ENCODE measurements at regions not wholly inside any gene's neighbourhood (a gene's known extent, or its start where the extent isn't known, plus 50 kb on each side); places are given as distances from the start of the nearest gene placed in this dataset.

GRCh38 chr2:160934991-160935390, 225.2 kb upstream of the TANK start:
- Histone ChIP-seq H3K4me3 (ENCODE audit: low read length) (no peak overlapping the region), H3K4me1 (ENCODE audit: insufficient read depth, low read length) (no peaks in the 10 kb centered on the region), H3K27me3 (ENCODE audit: insufficient read depth, low read length) (no peaks in the 10 kb centered on the region), H3K9me3 (ENCODE audit: low read depth, low read length) (no peaks in the 10 kb centered on the region)

GRCh38 chr2:160936044-160936806, 224.0 kb upstream of the TANK start:
- no peaks in the 10 kb centered on the region for H3K4me1 ChIP-seq (ENCODE audit: insufficient read depth, low read length)
- no peak overlapping the region for H3K4me3 ChIP-seq (ENCODE audit: low read length)
- no peaks in the 10 kb centered on the region for H3K9me3 ChIP-seq (ENCODE audit: low read depth, low read length)
- no peaks in the 10 kb centered on the region for H3K27me3 ChIP-seq (ENCODE audit: insufficient read depth, low read length)

- H3K9me3 ChIP-seq (ENCODE audit: low read depth, low read length) = no peaks in the 10 kb centered on the region
- no peaks in the 10 kb centered on the region for H3K27me3 ChIP-seq (ENCODE audit: insufficient read depth, low read length)
- no peaks in the 10 kb centered on the region for H3K4me1 ChIP-seq (ENCODE audit: insufficient read depth, low read length)
- no peak overlapping the region for H3K4me3 ChIP-seq (ENCODE audit: low read length)
These were observed 220.0 kb upstream of the TANK start for GRCh38 chr2:160940271-160940670.

GRCh38 chr2:160940699-160941098, 219.5 kb upstream of the TANK start:
- Histone ChIP-seq H3K4me1 (ENCODE audit: insufficient read depth, low read length) (no peaks in the 10 kb centered on the region), H3K9me3 (ENCODE audit: low read depth, low read length) (no peaks in the 10 kb centered on the region), H3K4me3 (ENCODE audit: low read length) (no peak overlapping the region), H3K27me3 (ENCODE audit: insufficient read depth, low read length) (no peaks in the 10 kb centered on the region)

GRCh38 chr2:160941290-160941846, 218.9 kb upstream of the TANK start:
- no peaks in the 10 kb centered on the region for H3K9me3 ChIP-seq (ENCODE audit: low read depth, low read length)
- no peaks in the 10 kb centered on the region for H3K4me1 ChIP-seq (ENCODE audit: insufficient read depth, low read length)
- H3K4me3 ChIP-seq (ENCODE audit: low read length) = no peak overlapping the region
- H3K27me3 ChIP-seq (ENCODE audit: insufficient read depth, low read length) = no peaks in the 10 kb centered on the region

GRCh38 chr2:160942476-160943142, 217.6 kb upstream of the TANK start:
- Histone ChIP-seq H3K27me3 (ENCODE audit: insufficient read depth, low read length) (no peaks in the 10 kb centered on the region), H3K4me3 (ENCODE audit: low read length) (no peak overlapping the region), H3K9me3 (ENCODE audit: low read depth, low read length) (no peaks in the 10 kb centered on the region), H3K4me1 (ENCODE audit: insufficient read depth, low read length) (no peaks in the 10 kb centered on the region)

- Histone ChIP-seq H3K4me1 (ENCODE audit: insufficient read depth, low read length) (no peaks in the 10 kb centered on the region), H3K9me3 (ENCODE audit: low read depth, low read length) (no peaks in the 10 kb centered on the region), H3K27me3 (ENCODE audit: insufficient read depth, low read length) (no peaks in the 10 kb centered on the region), H3K4me3 (ENCODE audit: low read length) (no peak overlapping the region)
These were observed 216.8 kb upstream of the TANK start for GRCh38 chr2:160943414-160943813.

GRCh38 chr2:160952464-160953254, 207.6 kb upstream of the TANK start:
- Histone ChIP-seq H3K4me1 (ENCODE audit: insufficient read depth, low read length) (no peaks in the 10 kb centered on the region), H3K27me3 (ENCODE audit: insufficient read depth, low read length) (no peaks in the 10 kb centered on the region), H3K9me3 (ENCODE audit: low read depth, low read length) (no peaks in the 10 kb centered on the region), H3K4me3 (ENCODE audit: low read length) (no peak overlapping the region)

GRCh38 chr2:160955578-160955977, 204.7 kb upstream of the TANK start:
- Histone ChIP-seq H3K27me3 (ENCODE audit: insufficient read depth, low read length) (no peaks in the 10 kb centered on the region), H3K4me3 (ENCODE audit: low read length) (no peak overlapping the region), H3K9me3 (ENCODE audit: low read depth, low read length) (no peaks in the 10 kb centered on the region), H3K4me1 (ENCODE audit: insufficient read depth, low read length) (no peaks in the 10 kb centered on the region)

GRCh38 chr2:160956243-160956802, 203.9 kb upstream of the TANK start:
- H3K4me1 ChIP-seq (ENCODE audit: insufficient read depth, low read length) = no peaks in the 10 kb centered on the region
- H3K9me3 ChIP-seq (ENCODE audit: low read depth, low read length) = no peaks in the 10 kb centered on the region
- H3K4me3 ChIP-seq (ENCODE audit: low read length) = no peak overlapping the region
- H3K27me3 ChIP-seq (ENCODE audit: insufficient read depth, low read length) = no peaks in the 10 kb centered on the region

- Histone ChIP-seq H3K27me3 (ENCODE audit: insufficient read depth, low read length) (no peaks in the 10 kb centered on the region), H3K4me3 (ENCODE audit: low read length) (no peak overlapping the region), H3K9me3 (ENCODE audit: low read depth, low read length) (no peaks in the 10 kb centered on the region), H3K4me1 (ENCODE audit: insufficient read depth, low read length) (no peaks in the 10 kb centered on the region)
These were observed 196.3 kb upstream of the TANK start for GRCh38 chr2:160963957-160964356.

- Histone ChIP-seq H3K27me3 (ENCODE audit: insufficient read depth, low read length) (no peaks in the 10 kb centered on the region), H3K9me3 (ENCODE audit: low read depth, low read length) (no peaks in the 10 kb centered on the region), H3K4me3 (ENCODE audit: low read length) (no peak overlapping the region), H3K4me1 (ENCODE audit: insufficient read depth, low read length) (no peaks in the 10 kb centered on the region)
These were observed 192.7 kb upstream of the TANK start for GRCh38 chr2:160967523-160967922.

GRCh38 chr2:160968183-160968582, 192.0 kb upstream of the TANK start:
- Histone ChIP-seq H3K4me3 (ENCODE audit: low read length) (no peak overlapping the region), H3K9me3 (ENCODE audit: low read depth, low read length) (no peaks in the 10 kb centered on the region), H3K4me1 (ENCODE audit: insufficient read depth, low read length) (no peaks in the 10 kb centered on the region), H3K27me3 (ENCODE audit: insufficient read depth, low read length) (no peaks in the 10 kb centered on the region)

GRCh38 chr2:160970052-160970965, 189.9 kb upstream of the TANK start:
- H3K9me3 ChIP-seq (ENCODE audit: low read depth, low read length) = no peaks in the 10 kb centered on the region
- H3K4me3 ChIP-seq (ENCODE audit: low read length) = no peak overlapping the region
- no peaks in the 10 kb centered on the region for H3K4me1 ChIP-seq (ENCODE audit: insufficient read depth, low read length)
- H3K27me3 ChIP-seq (ENCODE audit: insufficient read depth, low read length) = no peaks in the 10 kb centered on the region

Measured in mononuclear cell (primary cell).